ENCODE measurements at regions not wholly inside any gene's neighbourhood (a gene's known extent, or its start where the extent isn't known, plus 50 kb on each side); places are given as distances from the start of the nearest gene placed in this dataset.

GRCh38 chr2:217398101-217398500, 538.2 kb upstream of the TNP1 start:
- no peak overlapping the region for H3K9ac ChIP-seq (ENCODE audit: low read length)
- no peaks in the 10 kb centered on the region for H3K4me1 ChIP-seq (ENCODE audit: control insufficient read depth, insufficient read depth, low read length)
- no peaks in the 10 kb centered on the region for H3K27me3 ChIP-seq (ENCODE audit: control insufficient read depth, insufficient read depth, low read length)
- no peaks in the 10 kb centered on the region for H3K36me3 ChIP-seq (ENCODE audit: control insufficient read depth, insufficient read depth, low read length)
- H3K9me3 ChIP-seq (ENCODE audit: control insufficient read depth, low read length) = no peaks in the 10 kb centered on the region
- H3K4me3 ChIP-seq (ENCODE audit: low read length) = no peak overlapping the region

DNA sequence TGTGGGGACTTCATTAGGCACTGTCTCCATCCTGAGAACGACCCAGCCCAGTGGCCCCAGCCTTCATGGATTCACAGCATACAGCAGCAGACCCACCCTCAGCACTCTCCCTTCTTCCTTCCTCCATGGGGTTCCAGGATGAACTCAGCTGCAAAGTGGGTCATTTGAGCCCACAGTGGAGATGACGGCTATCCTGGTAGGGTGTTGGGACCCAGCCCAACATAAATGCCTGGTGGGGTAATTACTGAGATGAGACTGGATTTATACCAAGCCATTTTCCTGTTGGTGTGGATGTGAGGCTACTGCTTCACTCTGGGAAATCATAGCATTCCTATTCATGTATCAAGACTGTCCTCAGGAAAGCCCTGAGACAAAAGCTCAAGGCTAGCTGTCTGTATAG, 536.7 kb upstream of the TNP1 start:
- H3K9me3 ChIP-seq (ENCODE audit: control insufficient read depth, low read length) = no peaks in the 10 kb centered on the region
- no peak overlapping the region for H3K9ac ChIP-seq (ENCODE audit: low read length)

DNA sequence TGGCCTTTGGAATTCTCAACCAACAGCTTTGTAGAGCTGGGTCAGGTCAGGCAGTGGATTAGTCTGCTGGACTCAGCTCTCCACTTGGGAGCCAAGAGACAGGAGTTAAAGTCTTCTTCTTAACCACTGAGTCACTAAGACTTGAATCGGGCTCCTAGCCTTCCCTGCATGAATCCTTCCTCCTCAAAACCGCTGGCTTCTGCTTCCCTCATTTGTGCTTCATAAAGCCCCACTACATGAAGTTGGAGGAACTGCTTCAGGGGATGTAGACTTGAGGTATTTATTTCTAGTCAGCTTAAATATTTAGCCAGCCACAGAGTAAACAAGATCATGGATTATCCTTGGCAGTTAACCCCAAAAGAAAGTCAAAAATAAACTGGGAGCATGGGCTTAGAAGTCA, 536.3 kb upstream of the TNP1 start:
- no peaks in the 10 kb centered on the region for H3K4me1 ChIP-seq (ENCODE audit: control insufficient read depth, insufficient read depth, low read length)
- no peak overlapping the region for H3K4me3 ChIP-seq (ENCODE audit: low read length)
- no peaks in the 10 kb centered on the region for H3K9me3 ChIP-seq (ENCODE audit: control insufficient read depth, low read length)
- H3K9ac ChIP-seq (ENCODE audit: low read length) = no peak overlapping the region
- no peaks in the 10 kb centered on the region for H3K27me3 ChIP-seq (ENCODE audit: control insufficient read depth, insufficient read depth, low read length)
- no peaks in the 10 kb centered on the region for H3K36me3 ChIP-seq (ENCODE audit: control insufficient read depth, insufficient read depth, low read length)

More for the DNA sequence above, 536.7 kb upstream of the TNP1 start:
- Histone ChIP-seq H3K27me3 (ENCODE audit: control insufficient read depth, insufficient read depth, low read length) (no peaks in the 10 kb centered on the region), H3K4me1 (ENCODE audit: control insufficient read depth, insufficient read depth, low read length) (no peaks in the 10 kb centered on the region), H3K36me3 (ENCODE audit: control insufficient read depth, insufficient read depth, low read length) (no peaks in the 10 kb centered on the region), H3K4me3 (ENCODE audit: low read length) (no peak overlapping the region)

- no peaks in the 10 kb centered on the region for H3K4me1 ChIP-seq (ENCODE audit: control insufficient read depth, insufficient read depth, low read length)
- no peaks in the 10 kb centered on the region for H3K27me3 ChIP-seq (ENCODE audit: control insufficient read depth, insufficient read depth, low read length)
Observed at GRCh38 chr2:217394510-217395351, 534.9 kb upstream of the TNP1 start.

DNA sequence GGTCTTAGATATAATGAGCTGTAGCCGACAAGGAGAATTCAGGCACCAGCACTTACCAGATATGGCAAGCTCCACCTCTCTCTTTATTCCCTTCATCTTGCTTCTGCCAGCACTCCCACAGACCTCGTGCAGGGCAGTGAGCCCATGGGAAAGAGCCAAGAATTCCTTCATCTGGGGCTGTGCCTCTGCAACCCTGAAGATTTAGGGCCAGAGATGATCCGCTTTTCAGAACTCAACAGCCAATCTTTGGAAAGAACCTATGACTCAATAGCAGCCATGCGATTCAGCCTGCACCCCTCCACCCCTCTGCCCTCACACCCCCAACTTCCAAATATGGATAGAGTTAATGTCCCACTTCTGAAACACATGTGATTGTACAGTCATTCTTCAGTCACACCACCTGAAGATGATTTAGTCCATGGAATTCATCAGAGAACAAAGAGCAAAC, 533.7 kb upstream of the TNP1 start:
- Histone ChIP-seq H3K4me3 (ENCODE audit: low read length) (no peak overlapping the region), H3K27me3 (ENCODE audit: control insufficient read depth, insufficient read depth, low read length) (no peaks in the 10 kb centered on the region), H3K4me1 (ENCODE audit: control insufficient read depth, insufficient read depth, low read length) (no peaks in the 10 kb centered on the region), H3K36me3 (ENCODE audit: control insufficient read depth, insufficient read depth, low read length) (no peaks in the 10 kb centered on the region), H3K9ac (ENCODE audit: low read length) (no peak overlapping the region), H3K9me3 (ENCODE audit: control insufficient read depth, low read length) (no peaks in the 10 kb centered on the region)

More at GRCh38 chr2:217394510-217395351, 534.9 kb upstream of the TNP1 start:
- H3K36me3 ChIP-seq (ENCODE audit: control insufficient read depth, insufficient read depth, low read length) = no peaks in the 10 kb centered on the region
- no peaks in the 10 kb centered on the region for H3K9me3 ChIP-seq (ENCODE audit: control insufficient read depth, low read length)
- H3K9ac ChIP-seq (ENCODE audit: low read length) = no peak overlapping the region
- H3K4me3 ChIP-seq (ENCODE audit: low read length) = no peak overlapping the region

- Histone ChIP-seq H3K4me3 (ENCODE audit: low read length) (no peak overlapping the region), H3K4me1 (ENCODE audit: control insufficient read depth, insufficient read depth, low read length) (no peaks in the 10 kb centered on the region), H3K9ac (ENCODE audit: low read length) (no peak overlapping the region)
Observed at GRCh38 chr2:217392930-217393584, 533.2 kb upstream of the TNP1 start.

DNA sequence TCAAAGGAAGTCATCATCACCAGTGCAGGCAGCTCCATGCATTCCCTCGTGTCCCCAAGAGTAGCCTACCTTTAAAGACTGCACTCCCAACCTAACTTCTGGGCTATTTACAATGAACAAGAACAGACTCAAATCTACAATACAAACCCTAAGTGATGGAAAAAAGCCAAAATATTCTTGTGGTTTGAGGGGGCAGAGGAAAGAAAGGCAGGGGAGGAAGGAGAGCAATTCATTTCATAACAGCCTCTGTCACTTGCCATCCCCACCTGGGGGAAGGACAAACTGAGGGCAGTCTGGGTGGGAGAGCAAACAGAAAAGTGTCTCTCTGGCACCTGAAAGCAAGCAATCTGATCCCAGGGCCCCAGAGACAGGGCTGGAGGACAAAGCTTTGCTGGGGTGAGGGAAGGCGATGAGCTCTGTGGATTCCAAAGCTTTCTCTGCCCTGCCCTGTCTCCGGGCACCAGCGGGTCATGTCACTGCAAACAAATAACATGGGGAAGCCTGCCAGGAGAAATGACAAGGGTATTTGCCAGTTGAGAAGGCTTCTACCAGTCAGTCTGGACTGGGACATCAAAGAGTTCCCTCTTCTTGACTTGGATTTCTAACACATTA, 528.0 kb upstream of the TNP1 start:
- no peaks in the 10 kb centered on the region for H3K36me3 ChIP-seq (ENCODE audit: control insufficient read depth, insufficient read depth, low read length)
- no peaks in the 10 kb centered on the region for H3K9me3 ChIP-seq (ENCODE audit: control insufficient read depth, low read length)
- no peak overlapping the region for H3K4me3 ChIP-seq (ENCODE audit: low read length)
- no peak overlapping the region for H3K9ac ChIP-seq (ENCODE audit: low read length)
- H3K4me1 ChIP-seq (ENCODE audit: control insufficient read depth, insufficient read depth, low read length) = no peaks in the 10 kb centered on the region
- H3K27me3 ChIP-seq (ENCODE audit: control insufficient read depth, insufficient read depth, low read length) = no peaks in the 10 kb centered on the region

More at GRCh38 chr2:217392930-217393584, 533.2 kb upstream of the TNP1 start:
- no peaks in the 10 kb centered on the region for H3K27me3 ChIP-seq (ENCODE audit: control insufficient read depth, insufficient read depth, low read length)
- no peaks in the 10 kb centered on the region for H3K9me3 ChIP-seq (ENCODE audit: control insufficient read depth, low read length)
- no peaks in the 10 kb centered on the region for H3K36me3 ChIP-seq (ENCODE audit: control insufficient read depth, insufficient read depth, low read length)

DNA sequence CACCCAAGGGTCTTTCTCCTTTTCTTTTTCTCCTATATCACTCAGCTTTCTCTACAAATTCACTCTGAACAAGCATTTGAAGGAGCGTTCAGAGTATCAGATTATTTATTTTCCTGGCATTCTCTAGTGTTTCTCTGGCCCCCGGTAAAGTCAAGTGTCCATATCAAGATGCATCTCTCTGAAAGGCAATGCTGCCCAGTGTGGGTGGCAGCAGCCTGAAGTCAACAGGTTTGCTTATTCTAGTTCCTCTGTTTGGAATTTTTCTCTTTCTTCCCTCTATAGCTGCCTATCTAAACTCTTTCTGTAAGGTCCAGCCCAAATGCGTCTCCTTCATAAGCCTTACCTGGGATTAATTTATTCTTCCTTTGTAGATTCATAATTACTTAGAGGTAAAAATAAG, 526.2 kb upstream of the TNP1 start:
- no peaks in the 10 kb centered on the region for H3K9me3 ChIP-seq (ENCODE audit: control insufficient read depth, low read length)
- H3K4me3 ChIP-seq (ENCODE audit: low read length) = no peak overlapping the region
- H3K4me1 ChIP-seq (ENCODE audit: control insufficient read depth, insufficient read depth, low read length) = no peaks in the 10 kb centered on the region
- H3K27me3 ChIP-seq (ENCODE audit: control insufficient read depth, insufficient read depth, low read length) = no peaks in the 10 kb centered on the region
- no peak overlapping the region for H3K9ac ChIP-seq (ENCODE audit: low read length)
- H3K36me3 ChIP-seq (ENCODE audit: control insufficient read depth, insufficient read depth, low read length) = no peaks in the 10 kb centered on the region

DNA sequence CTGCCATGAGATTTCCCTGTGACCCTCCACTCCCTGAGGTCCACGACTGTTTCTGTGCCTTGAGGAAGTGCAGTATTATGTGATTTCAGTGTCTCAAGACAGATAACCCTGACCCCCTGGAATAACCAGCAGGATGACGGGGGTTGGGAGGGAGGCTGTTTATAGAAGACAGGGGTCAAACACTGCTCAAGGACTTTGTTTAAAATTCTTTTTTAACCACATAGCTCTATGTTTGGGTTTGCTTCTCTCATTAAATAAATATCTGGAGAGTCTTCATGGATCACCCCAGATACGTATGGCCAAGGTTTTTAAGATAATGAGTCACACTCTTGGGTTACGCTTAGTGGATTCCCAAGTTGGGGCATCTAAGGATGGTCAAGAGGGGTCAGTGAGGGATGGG, 523.8 kb upstream of the TNP1 start:
- no peaks in the 10 kb centered on the region for H3K4me1 ChIP-seq (ENCODE audit: control insufficient read depth, insufficient read depth, low read length)
- H3K9ac ChIP-seq (ENCODE audit: low read length) = no peak overlapping the region
- no peaks in the 10 kb centered on the region for H3K9me3 ChIP-seq (ENCODE audit: control insufficient read depth, low read length)
- H3K36me3 ChIP-seq (ENCODE audit: control insufficient read depth, insufficient read depth, low read length) = no peaks in the 10 kb centered on the region
- no peak overlapping the region for H3K4me3 ChIP-seq (ENCODE audit: low read length)
- no peaks in the 10 kb centered on the region for H3K27me3 ChIP-seq (ENCODE audit: control insufficient read depth, insufficient read depth, low read length)

DNA sequence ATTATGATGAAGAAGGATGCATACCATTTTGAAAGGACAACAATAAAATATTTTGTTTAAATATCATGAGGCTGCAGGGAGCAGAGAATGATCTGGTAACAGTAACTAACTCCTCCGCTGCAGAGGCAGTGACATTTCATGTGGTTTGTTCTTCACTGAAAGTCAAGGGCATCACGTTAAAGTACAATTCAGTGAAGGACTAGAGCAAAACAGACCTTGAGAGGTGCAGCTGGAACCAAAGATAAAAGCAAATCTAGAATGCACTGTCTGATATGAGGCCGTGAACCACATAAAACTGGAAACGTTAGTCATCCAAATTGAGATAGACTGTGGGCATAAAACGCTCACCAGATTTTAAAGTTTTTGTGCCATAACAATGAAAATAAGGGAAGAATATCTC, 522.9 kb upstream of the TNP1 start:
- no peaks in the 10 kb centered on the region for H3K4me1 ChIP-seq (ENCODE audit: control insufficient read depth, insufficient read depth, low read length)
- H3K9me3 ChIP-seq (ENCODE audit: control insufficient read depth, low read length) = no peaks in the 10 kb centered on the region
- no peak overlapping the region for H3K4me3 ChIP-seq (ENCODE audit: low read length)
- no peak overlapping the region for H3K9ac ChIP-seq (ENCODE audit: low read length)
- H3K36me3 ChIP-seq (ENCODE audit: control insufficient read depth, insufficient read depth, low read length) = no peaks in the 10 kb centered on the region
- H3K27me3 ChIP-seq (ENCODE audit: control insufficient read depth, insufficient read depth, low read length) = no peaks in the 10 kb centered on the region

GRCh38 chr2:217379807-217380206, 519.9 kb upstream of the TNP1 start:
- Histone ChIP-seq H3K36me3 (ENCODE audit: control insufficient read depth, insufficient read depth, low read length) (no peaks in the 10 kb centered on the region), H3K27me3 (ENCODE audit: control insufficient read depth, insufficient read depth, low read length) (no peaks in the 10 kb centered on the region), H3K4me3 (ENCODE audit: low read length) (no peak overlapping the region), H3K4me1 (ENCODE audit: control insufficient read depth, insufficient read depth, low read length) (no peaks in the 10 kb centered on the region), H3K9ac (ENCODE audit: low read length) (no peak overlapping the region), H3K9me3 (ENCODE audit: control insufficient read depth, low read length) (no peaks in the 10 kb centered on the region)

- H3K4me1 ChIP-seq (ENCODE audit: control insufficient read depth, insufficient read depth, low read length) = no peaks in the 10 kb centered on the region
- H3K9ac ChIP-seq (ENCODE audit: low read length) = no peak overlapping the region
- H3K27me3 ChIP-seq (ENCODE audit: control insufficient read depth, insufficient read depth, low read length) = no peaks in the 10 kb centered on the region
- no peak overlapping the region for H3K4me3 ChIP-seq (ENCODE audit: low read length)
- H3K36me3 ChIP-seq (ENCODE audit: control insufficient read depth, insufficient read depth, low read length) = no peaks in the 10 kb centered on the region
- H3K9me3 ChIP-seq (ENCODE audit: control insufficient read depth, low read length) = no peaks in the 10 kb centered on the region
Observed at GRCh38 chr2:217372794-217373193, 512.9 kb upstream of the TNP1 start.
